ENCODE measurements at regions not wholly inside any gene's neighbourhood (a gene's known extent, or its start where the extent isn't known, plus 50 kb on each side); places are given as distances from the start of the nearest gene placed in this dataset.
"Not testable (repeated sequence)": the region's sequence is repeated elsewhere in the genome, so short reads cannot be mapped to it uniquely, and the experiment has no call there.

- H3K4me3 Mint-ChIP-seq = no peak overlapping the region
These were observed 667.4 kb downstream of the ROBO2 start for GRCh38 chr3:77707281-77707680.

GRCh38 chr3:77709155-77709554, 669.3 kb downstream of the ROBO2 start:
- Mint-ChIP-seq H3K4me3 (no peak overlapping the region), H3K36me3 (no peaks in the 10 kb centered on the region), H3K27me3 (no peaks in the 10 kb centered on the region), H3K4me1 (ENCODE audit: low read depth in 2 of 2) (no peaks in the 10 kb centered on the region), H3K27ac (no peak overlapping the region), H3K9me3 (peaks cover 11% of the 10 kb centered on the region)
- ATAC-seq = no peak
- no peak for DNase-seq (ENCODE audit: low spot score)

More at GRCh38 chr3:77707281-77707680, 667.4 kb downstream of the ROBO2 start:
- Mint-ChIP-seq H3K4me1 (ENCODE audit: low read depth in 2 of 2) (no peaks in the 10 kb centered on the region), H3K36me3 (peaks cover 5% of the 10 kb centered on the region), H3K9me3 (peaks cover 6% of the 10 kb centered on the region), H3K27ac (no peak overlapping the region), H3K27me3 (no peaks in the 10 kb centered on the region)
- DNase-seq (ENCODE audit: low spot score) (no peak), ATAC-seq (no peak)

DNA sequence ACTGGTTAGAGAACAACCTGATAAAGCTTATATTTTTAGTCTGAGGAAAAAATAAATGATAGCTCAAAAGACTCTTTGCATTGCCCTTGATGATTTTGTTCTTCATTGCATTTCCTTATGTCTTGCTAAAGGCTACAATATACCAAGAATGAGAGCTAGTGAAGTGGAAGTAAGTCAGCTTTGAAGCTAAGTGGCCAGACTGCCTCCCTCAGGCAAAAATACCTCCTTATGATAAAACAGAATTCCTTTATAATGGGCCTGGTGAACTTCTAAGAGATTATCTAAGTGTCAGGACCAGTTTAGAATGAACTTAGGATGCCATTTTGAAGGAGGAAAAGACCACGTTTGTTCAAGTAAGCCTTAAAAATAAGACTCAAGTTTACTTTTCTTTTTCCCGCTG, 678.4 kb downstream of the ROBO2 start:
- H3K27ac Mint-ChIP-seq = no peak overlapping the region
- ATAC-seq (no peak), DNase-seq (ENCODE audit: low spot score) (no peak)
- no peaks in the 10 kb centered on the region for H3K27me3 Mint-ChIP-seq
- H3K36me3 Mint-ChIP-seq = no peaks in the 10 kb centered on the region
- H3K9me3 Mint-ChIP-seq = peaks cover 12% of the 10 kb centered on the region
- no peak overlapping the region for H3K4me3 Mint-ChIP-seq
- no peaks in the 10 kb centered on the region for H3K4me1 Mint-ChIP-seq (ENCODE audit: low read depth in 2 of 2)

DNA sequence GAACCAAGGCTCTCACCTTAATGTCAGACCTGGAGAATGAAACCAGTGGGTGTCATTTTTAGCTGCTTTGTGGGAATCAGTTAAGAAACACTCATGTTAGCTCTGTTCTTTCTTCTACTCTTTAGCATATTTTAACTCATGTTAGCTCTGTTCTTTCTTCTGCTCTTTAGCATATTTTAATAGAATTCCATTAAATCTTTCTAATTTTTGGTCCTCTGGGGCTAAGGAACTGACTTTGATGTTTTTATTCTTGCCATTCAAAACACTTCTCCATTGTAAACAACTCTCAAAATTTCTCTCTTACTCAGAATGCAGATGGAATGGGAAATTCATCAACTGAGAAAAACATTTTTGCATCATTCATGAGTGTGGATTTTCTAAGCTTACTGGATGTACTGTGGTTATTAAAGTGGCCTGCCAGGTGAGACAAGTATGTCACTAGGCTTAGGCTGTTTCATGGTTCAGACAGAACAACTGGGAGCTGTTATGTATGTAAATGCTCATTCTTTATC, 680.6 kb downstream of the ROBO2 start:
- H3K27me3 Mint-ChIP-seq = no peaks in the 10 kb centered on the region
- H3K4me1 Mint-ChIP-seq (ENCODE audit: low read depth in 2 of 2) = no peaks in the 10 kb centered on the region
- H3K4me3 Mint-ChIP-seq = no peak overlapping the region
- no peak for ATAC-seq
- peaks cover 11% of the 10 kb centered on the region for H3K9me3 Mint-ChIP-seq
- no peak for DNase-seq (ENCODE audit: low spot score)
- H3K27ac Mint-ChIP-seq = no peak overlapping the region
- H3K36me3 Mint-ChIP-seq = no peaks in the 10 kb centered on the region

- Mint-ChIP-seq H3K36me3 (peaks cover 6% of the 10 kb centered on the region), H3K4me3 (no peak overlapping the region), H3K27me3 (no peaks in the 10 kb centered on the region), H3K27ac (no peak overlapping the region), H3K9me3 (peaks cover 22% of the 10 kb centered on the region), H3K4me1 (ENCODE audit: low read depth in 2 of 2) (no peaks in the 10 kb centered on the region)
- ATAC-seq (no peak), DNase-seq (ENCODE audit: low spot score) (no peak)
These were observed 686.6 kb downstream of the ROBO2 start for GRCh38 chr3:77726517-77726916.

- Mint-ChIP-seq H3K36me3 (peaks cover 6% of the 10 kb centered on the region), H3K4me3 (no peak overlapping the region), H3K4me1 (ENCODE audit: low read depth in 2 of 2) (no peaks in the 10 kb centered on the region), H3K27me3 (no peaks in the 10 kb centered on the region), H3K27ac (no peak overlapping the region), H3K9me3 (peaks cover 9% of the 10 kb centered on the region)
- no peak for DNase-seq (ENCODE audit: low spot score)
- no peak for ATAC-seq
These were observed 706.1 kb downstream of the ROBO2 start for GRCh38 chr3:77746048-77746447.

DNA sequence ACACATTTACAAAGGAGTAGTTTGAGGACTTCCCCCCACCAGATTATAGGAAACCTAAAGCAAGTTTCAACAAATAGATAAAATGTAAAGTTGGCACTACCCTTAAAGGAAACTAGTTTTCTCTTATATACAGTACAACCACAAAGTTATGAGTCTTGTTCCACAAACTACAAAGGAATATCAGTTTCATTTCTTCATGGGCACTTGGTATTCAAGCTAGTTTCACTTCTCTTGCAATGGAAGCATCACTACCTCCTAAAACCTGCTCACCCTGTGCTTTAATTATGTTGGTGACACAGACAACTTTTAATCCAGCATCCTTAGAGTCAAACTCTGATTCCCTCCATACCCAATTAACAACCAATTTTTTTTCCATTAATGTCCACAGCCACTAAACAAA, 707.0 kb downstream of the ROBO2 start:
- Mint-ChIP-seq H3K27ac (no peak overlapping the region), H3K27me3 (no peaks in the 10 kb centered on the region), H3K4me3 (no peak overlapping the region), H3K4me1 (ENCODE audit: low read depth in 2 of 2) (no peaks in the 10 kb centered on the region), H3K36me3 (peaks cover 6% of the 10 kb centered on the region), H3K9me3 (peaks cover 10% of the 10 kb centered on the region)
- DNase-seq (ENCODE audit: low spot score) = no peak
- no peak for ATAC-seq

DNA sequence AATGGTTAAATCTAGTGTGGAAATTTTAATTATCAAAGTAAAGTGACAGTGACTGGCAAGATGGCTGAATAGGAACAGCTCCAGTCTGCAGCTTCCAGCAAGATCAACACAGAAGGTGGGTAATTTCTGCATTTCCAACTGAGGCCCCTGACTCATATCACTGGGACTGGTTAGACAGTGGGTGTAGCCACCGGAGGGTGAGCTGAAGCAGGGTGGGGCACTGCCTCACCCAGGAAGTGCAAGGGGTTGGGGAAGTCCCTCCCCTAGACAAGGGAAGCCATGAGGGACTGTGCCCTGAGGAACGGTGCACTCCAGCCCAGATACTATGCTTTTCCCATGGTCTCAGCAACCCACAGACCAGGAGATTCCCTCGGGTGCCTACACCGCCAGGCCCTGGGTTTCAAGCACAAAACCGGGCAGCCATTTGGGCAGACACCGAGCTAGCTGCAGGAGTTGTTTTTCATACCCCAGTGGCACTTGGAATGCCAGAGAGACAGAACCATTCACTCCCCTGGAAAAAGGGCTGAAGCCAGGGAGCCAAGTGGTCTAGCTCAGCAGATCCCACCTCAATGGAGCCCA, 716.6 kb downstream of the ROBO2 start:
- not testable (repeated sequence) for DNase-seq (ENCODE audit: low spot score); H3K27ac Mint-ChIP-seq; H3K27me3 Mint-ChIP-seq; H3K4me1 Mint-ChIP-seq (ENCODE audit: low read depth in 2 of 2); H3K4me3 Mint-ChIP-seq; ATAC-seq
- peaks cover 30% of the 10 kb centered on the region for H3K9me3 Mint-ChIP-seq
- peaks cover 12% of the 10 kb centered on the region for H3K36me3 Mint-ChIP-seq

DNA sequence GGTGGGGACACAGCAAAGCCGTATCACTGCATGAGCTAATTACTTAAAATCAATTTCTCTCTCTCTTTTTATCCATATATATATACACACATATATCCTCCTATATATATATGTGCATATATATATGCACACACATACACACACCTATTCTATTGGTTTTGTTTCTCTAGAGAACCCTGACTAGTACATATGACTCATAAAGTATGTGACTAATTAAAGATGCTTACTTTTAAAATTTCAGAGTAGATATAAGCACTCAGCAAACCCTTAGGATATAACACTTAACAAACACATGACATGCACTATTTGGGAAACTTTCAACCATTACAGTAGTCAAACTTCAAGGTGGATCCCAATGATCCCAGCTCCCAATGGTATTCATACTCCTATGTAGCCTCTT, 732.6 kb downstream of the ROBO2 start:
- DNase-seq (ENCODE audit: low spot score) = no peak
- H3K27ac Mint-ChIP-seq = no peak overlapping the region
- no peaks in the 10 kb centered on the region for H3K27me3 Mint-ChIP-seq

GRCh38 chr3:77773084-77773483, 733.2 kb downstream of the ROBO2 start:
- H3K4me1 Mint-ChIP-seq (ENCODE audit: low read depth in 2 of 2) = no peaks in the 10 kb centered on the region
- H3K27me3 Mint-ChIP-seq = no peaks in the 10 kb centered on the region
- no peak for ATAC-seq
- no peak overlapping the region for H3K27ac Mint-ChIP-seq
- peaks cover 11% of the 10 kb centered on the region for H3K9me3 Mint-ChIP-seq
- no peak for DNase-seq (ENCODE audit: low spot score)
- peaks cover 5% of the 10 kb centered on the region for H3K36me3 Mint-ChIP-seq
- no peak overlapping the region for H3K4me3 Mint-ChIP-seq

More for the DNA sequence above, 732.6 kb downstream of the ROBO2 start:
- no peak overlapping the region for H3K4me3 Mint-ChIP-seq
- H3K4me1 Mint-ChIP-seq (ENCODE audit: low read depth in 2 of 2) = no peaks in the 10 kb centered on the region
- H3K9me3 Mint-ChIP-seq = peaks cover 11% of the 10 kb centered on the region
- H3K36me3 Mint-ChIP-seq = peaks cover 5% of the 10 kb centered on the region
- ATAC-seq = no peak

- Mint-ChIP-seq H3K4me1 (ENCODE audit: low read depth in 2 of 2) (no peaks in the 10 kb centered on the region), H3K36me3 (no peaks in the 10 kb centered on the region), H3K9me3 (peaks cover 20% of the 10 kb centered on the region), H3K4me3 (no peak overlapping the region), H3K27ac (no peak overlapping the region), H3K27me3 (no peaks in the 10 kb centered on the region)
- ATAC-seq = no peak
- DNase-seq (ENCODE audit: low spot score) = no peak
These were observed 740.5 kb downstream of the ROBO2 start for GRCh38 chr3:77780278-77780996.

DNA sequence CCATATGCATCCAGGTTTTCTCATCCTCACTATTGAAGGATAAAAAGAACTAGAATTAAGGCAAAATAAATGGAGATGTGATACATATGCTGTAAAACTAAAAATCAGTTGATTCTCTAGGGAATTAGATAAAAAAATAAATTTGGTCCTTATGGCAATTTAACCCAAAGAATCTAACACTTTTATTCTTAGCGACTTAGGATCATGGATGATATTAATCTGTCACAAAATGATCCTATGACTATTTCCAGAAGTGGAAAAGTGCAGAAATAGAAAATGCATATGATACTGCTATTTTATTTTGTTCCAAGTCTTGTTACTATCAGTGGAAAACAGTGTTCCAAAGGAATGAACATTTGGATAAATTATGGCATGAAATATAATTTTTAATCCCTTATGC, 746.3 kb downstream of the ROBO2 start:
- H3K36me3 Mint-ChIP-seq = no peaks in the 10 kb centered on the region
- H3K27me3 Mint-ChIP-seq = no peaks in the 10 kb centered on the region
- DNase-seq (ENCODE audit: low spot score) (no peak), ATAC-seq (no peak)
- peaks cover 14% of the 10 kb centered on the region for H3K9me3 Mint-ChIP-seq
- H3K27ac Mint-ChIP-seq = no peak overlapping the region
- H3K4me1 Mint-ChIP-seq (ENCODE audit: low read depth in 2 of 2) = no peaks in the 10 kb centered on the region
- no peak overlapping the region for H3K4me3 Mint-ChIP-seq

DNA sequence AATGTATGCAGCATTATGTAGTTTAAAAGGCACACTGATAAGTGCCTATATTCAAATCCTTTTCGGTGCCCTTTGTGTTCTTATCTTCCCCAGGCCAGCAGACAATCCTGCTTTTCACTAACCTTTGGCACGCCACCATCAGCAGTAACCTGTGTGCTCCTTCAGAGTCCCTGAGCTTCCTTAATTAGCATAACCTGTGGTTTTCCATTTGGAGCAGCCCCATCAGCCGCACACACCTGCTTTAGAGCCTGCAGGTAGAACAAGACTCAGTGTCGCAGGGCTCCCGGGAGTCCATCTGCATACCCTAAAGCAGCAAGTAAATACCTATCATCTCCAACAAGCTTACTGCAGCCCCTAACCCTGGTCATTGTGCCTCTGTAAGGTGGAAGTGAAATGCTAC, 755.1 kb downstream of the ROBO2 start:
- Mint-ChIP-seq H3K4me1 (ENCODE audit: low read depth in 2 of 2) (no peaks in the 10 kb centered on the region), H3K27me3 (no peaks in the 10 kb centered on the region), H3K27ac (no peak overlapping the region), H3K4me3 (no peak overlapping the region), H3K36me3 (peaks cover 5% of the 10 kb centered on the region), H3K9me3 (peaks cover 8% of the 10 kb centered on the region)
- no peak for DNase-seq (ENCODE audit: low spot score)
- no peak for ATAC-seq

DNA sequence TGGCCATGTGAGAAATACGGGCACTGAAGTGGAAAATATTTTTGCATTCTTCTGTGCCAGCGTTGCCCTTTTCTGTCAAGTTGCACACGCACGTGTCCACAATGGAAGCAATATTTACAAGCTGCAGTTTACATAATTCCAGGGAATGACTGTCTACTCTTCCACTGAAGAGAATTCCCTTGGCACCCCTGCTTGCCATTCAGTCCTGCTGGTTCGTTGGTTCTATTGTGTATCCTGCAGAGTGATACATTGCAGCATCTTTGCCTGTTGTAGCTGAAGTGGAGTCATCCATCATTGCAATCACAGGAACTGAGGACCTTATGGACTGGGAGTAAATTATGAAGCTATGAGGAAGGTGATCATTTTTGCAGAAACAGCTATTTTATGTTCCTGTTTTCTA, 759.4 kb downstream of the ROBO2 start:
- Mint-ChIP-seq H3K36me3 (no peaks in the 10 kb centered on the region), H3K4me3 (no peak overlapping the region), H3K27me3 (no peaks in the 10 kb centered on the region), H3K4me1 (ENCODE audit: low read depth in 2 of 2) (no peaks in the 10 kb centered on the region), H3K9me3 (peaks cover 6% of the 10 kb centered on the region), H3K27ac (no peak overlapping the region)
- no peak for DNase-seq (ENCODE audit: low spot score)
- ATAC-seq = no peak

Measured in natural killer cell treated with Interleukin-12 subunit alpha and Interleukin-12 subunit beta and Interleukin-15 and Interleukin-18, amount 100 ng/mL, for 72 hours (primary cell).